ENCODE measurements at regions not wholly inside any gene's neighbourhood (a gene's known extent, or its start where the extent isn't known, plus 50 kb on each side); places are given as distances from the start of the nearest gene placed in this dataset.

GRCh38 chr10:83078645-83079044 lies 1060.7 kb upstream of the GHITM start:
- H3K9ac ChIP-seq (ENCODE audit: low read length in 5 of 5): no peak overlapping the region
- H3K27me3 ChIP-seq (ENCODE audit: control insufficient read depth in 5 of 5, insufficient read depth in 4 of 5, low read length in 5 of 5): no peaks in the 10 kb centered on the region
- no peaks in the 10 kb centered on the region for H3K36me3 ChIP-seq (ENCODE audit: control insufficient read depth in 5 of 5, insufficient read depth in 5 of 5, low read length in 5 of 5)
- no peaks in the 10 kb centered on the region for H3K4me1 ChIP-seq (ENCODE audit: control insufficient read depth in 5 of 5, insufficient read depth in 5 of 5, low read length in 5 of 5)
- no peak overlapping the region for H3K27ac ChIP-seq (ENCODE audit: low read depth, low read length)
- H3K9me3 ChIP-seq (ENCODE audit: control insufficient read depth in 5 of 5, low read length in 5 of 5): no peaks in the 10 kb centered on the region
- no peak overlapping the region for H3K4me3 ChIP-seq (ENCODE audit: low read depth in 1 of 5, low read length in 5 of 5)

DNA sequence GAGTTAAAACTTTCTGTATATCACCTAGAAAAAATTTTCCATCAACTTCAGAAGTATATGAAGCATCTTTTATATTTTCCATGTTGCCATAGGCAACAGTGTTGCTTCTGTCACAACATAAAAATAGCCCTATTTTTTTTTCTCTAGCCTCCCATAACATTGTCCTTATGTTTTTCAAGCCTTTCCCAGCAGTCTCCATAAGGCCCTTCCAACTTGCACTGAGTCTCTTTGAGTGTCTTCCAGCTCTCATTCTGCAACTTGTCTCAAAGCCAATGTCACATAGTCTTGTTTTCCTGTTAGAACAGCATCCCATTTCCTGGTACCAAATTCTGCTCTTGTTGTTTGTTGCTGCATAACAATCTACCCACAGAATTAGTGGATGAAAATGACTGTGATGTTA lies 1055.5 kb upstream of the GHITM start:
- Histone ChIP-seq H3K9ac (ENCODE audit: low read length in 5 of 5) (no peak overlapping the region), H3K4me1 (ENCODE audit: control insufficient read depth in 5 of 5, insufficient read depth in 5 of 5, low read length in 5 of 5) (no peaks in the 10 kb centered on the region), H3K27ac (ENCODE audit: low read depth, low read length) (no peak overlapping the region), H3K9me3 (ENCODE audit: control insufficient read depth in 5 of 5, low read length in 5 of 5) (no peaks in the 10 kb centered on the region), H3K27me3 (ENCODE audit: control insufficient read depth in 5 of 5, insufficient read depth in 4 of 5, low read length in 5 of 5) (no peaks in the 10 kb centered on the region), H3K4me3 (ENCODE audit: low read depth in 1 of 5, low read length in 5 of 5) (no peak overlapping the region), H3K36me3 (ENCODE audit: control insufficient read depth in 5 of 5, insufficient read depth in 5 of 5, low read length in 5 of 5) (no peaks in the 10 kb centered on the region)

DNA sequence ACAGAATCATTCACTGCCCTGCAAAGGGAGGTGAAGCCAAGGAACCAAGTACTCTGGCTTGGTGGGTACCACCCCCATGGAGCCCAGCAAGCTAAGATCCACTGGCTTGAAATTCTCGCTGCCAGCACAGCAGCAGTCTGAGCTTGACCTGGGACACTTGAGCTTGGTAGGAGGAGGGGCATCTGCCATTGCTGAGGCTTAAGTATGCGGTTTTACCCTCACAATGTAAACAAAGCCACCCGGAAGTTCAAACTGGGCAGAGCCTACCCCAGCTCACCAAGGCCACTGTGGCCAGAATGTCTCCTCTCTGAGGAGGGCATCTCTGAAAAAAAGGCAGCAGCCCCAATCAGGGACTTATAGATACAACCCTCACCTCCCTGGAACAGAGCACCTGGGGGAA lies 1050.0 kb upstream of the GHITM start:
- no peaks in the 10 kb centered on the region for H3K27me3 ChIP-seq (ENCODE audit: control insufficient read depth in 5 of 5, insufficient read depth in 4 of 5, low read length in 5 of 5)
- H3K9ac ChIP-seq (ENCODE audit: low read length in 5 of 5): no peak overlapping the region
- no peak overlapping the region for H3K27ac ChIP-seq (ENCODE audit: low read depth, low read length)
- H3K4me1 ChIP-seq (ENCODE audit: control insufficient read depth in 5 of 5, insufficient read depth in 5 of 5, low read length in 5 of 5): no peaks in the 10 kb centered on the region
- no peaks in the 10 kb centered on the region for H3K9me3 ChIP-seq (ENCODE audit: control insufficient read depth in 5 of 5, low read length in 5 of 5)
- no peaks in the 10 kb centered on the region for H3K36me3 ChIP-seq (ENCODE audit: control insufficient read depth in 5 of 5, insufficient read depth in 5 of 5, low read length in 5 of 5)
- H3K4me3 ChIP-seq (ENCODE audit: low read depth in 1 of 5, low read length in 5 of 5): no peak overlapping the region

GRCh38 chr10:83104616-83105015 lies 1034.7 kb upstream of the GHITM start:
- Histone ChIP-seq H3K4me1 (ENCODE audit: control insufficient read depth in 5 of 5, insufficient read depth in 5 of 5, low read length in 5 of 5) (no peaks in the 10 kb centered on the region), H3K9ac (ENCODE audit: low read length in 5 of 5) (no peak overlapping the region), H3K27ac (ENCODE audit: low read depth, low read length) (no peak overlapping the region), H3K36me3 (ENCODE audit: control insufficient read depth in 5 of 5, insufficient read depth in 5 of 5, low read length in 5 of 5) (no peaks in the 10 kb centered on the region), H3K27me3 (ENCODE audit: control insufficient read depth in 5 of 5, insufficient read depth in 4 of 5, low read length in 5 of 5) (no peaks in the 10 kb centered on the region), H3K4me3 (ENCODE audit: low read depth in 1 of 5, low read length in 5 of 5) (no peak overlapping the region), H3K9me3 (ENCODE audit: control insufficient read depth in 5 of 5, low read length in 5 of 5) (peaks cover 0 to 11% (median 0%) of the 10 kb centered on the region in 5 donors)

DNA sequence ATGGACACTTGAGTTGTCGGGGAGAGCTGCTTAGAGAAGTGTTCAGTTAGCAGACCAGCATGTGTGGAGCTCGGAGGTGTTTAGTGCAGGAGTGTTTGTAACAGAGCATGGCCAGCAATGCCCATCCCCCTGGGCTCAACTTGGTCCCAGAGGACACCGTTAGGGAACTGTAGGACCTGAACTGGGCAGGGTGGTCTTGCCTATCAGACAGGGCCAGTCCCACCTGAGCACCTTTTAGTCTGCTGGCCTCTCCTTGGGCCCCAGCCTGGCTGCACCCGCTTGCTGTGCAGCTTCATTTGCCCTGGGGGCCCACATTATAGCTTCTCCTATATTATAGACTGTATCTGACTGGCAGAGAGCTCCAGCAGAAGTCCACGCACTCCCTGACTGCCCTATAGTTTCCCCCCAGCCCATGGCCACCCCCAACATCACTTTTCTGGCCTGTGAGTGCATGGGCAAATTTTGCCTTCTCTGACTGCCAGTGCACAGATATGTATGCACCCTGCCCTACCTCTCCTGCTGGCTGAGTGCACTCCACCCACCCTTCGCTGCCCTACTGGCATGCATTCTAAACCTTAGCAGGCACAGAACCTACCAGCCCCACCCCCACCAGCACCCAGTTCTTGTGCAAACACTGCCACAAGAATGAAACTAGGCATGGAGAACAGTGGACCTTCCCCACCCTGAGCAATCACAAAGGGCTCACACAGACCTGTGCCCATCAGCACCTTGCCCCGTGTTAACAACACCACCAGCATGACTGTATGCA lies 1030.6 kb upstream of the GHITM start:
- H3K27ac ChIP-seq (ENCODE audit: low read depth, low read length): no peak overlapping the region
- H3K9me3 ChIP-seq (ENCODE audit: control insufficient read depth in 5 of 5, low read length in 5 of 5): peaks cover 4 to 19% (median 13%) of the 10 kb centered on the region in 5 donors
- H3K4me3 ChIP-seq (ENCODE audit: low read depth in 1 of 5, low read length in 5 of 5): no peak overlapping the region
- H3K36me3 ChIP-seq (ENCODE audit: control insufficient read depth in 5 of 5, insufficient read depth in 5 of 5, low read length in 5 of 5): no peaks in the 10 kb centered on the region
- no peaks in the 10 kb centered on the region for H3K4me1 ChIP-seq (ENCODE audit: control insufficient read depth in 5 of 5, insufficient read depth in 5 of 5, low read length in 5 of 5)
- H3K27me3 ChIP-seq (ENCODE audit: control insufficient read depth in 5 of 5, insufficient read depth in 4 of 5, low read length in 5 of 5): no peaks in the 10 kb centered on the region
- H3K9ac ChIP-seq (ENCODE audit: low read length in 5 of 5): no peak overlapping the region

DNA sequence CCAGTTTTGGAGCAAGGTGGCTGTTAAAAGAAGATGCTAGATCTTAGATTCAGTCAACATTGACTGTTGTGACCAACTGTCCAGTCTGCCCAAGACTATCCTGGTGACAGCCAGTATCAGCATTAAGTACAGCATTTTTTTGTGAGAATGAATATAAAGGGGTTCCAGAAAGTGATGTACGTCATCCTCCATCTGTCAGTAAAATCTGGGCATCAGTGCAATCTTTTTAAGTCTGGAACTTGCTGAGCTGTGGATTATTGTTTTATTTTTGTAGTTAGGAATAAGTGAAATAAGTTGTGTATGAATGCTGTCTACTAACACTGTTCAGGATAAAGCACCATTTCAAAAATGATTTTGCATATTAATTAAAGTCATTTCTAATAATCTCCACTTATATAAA lies 1020.0 kb upstream of the GHITM start:
- no peak overlapping the region for H3K4me3 ChIP-seq (ENCODE audit: low read depth in 1 of 5, low read length in 5 of 5)
- no peak overlapping the region for H3K9ac ChIP-seq (ENCODE audit: low read length in 5 of 5)
- H3K36me3 ChIP-seq (ENCODE audit: control insufficient read depth in 5 of 5, insufficient read depth in 5 of 5, low read length in 5 of 5): no peaks in the 10 kb centered on the region
- no peak overlapping the region for H3K27ac ChIP-seq (ENCODE audit: low read depth, low read length)
- H3K27me3 ChIP-seq (ENCODE audit: control insufficient read depth in 5 of 5, insufficient read depth in 4 of 5, low read length in 5 of 5): no peaks in the 10 kb centered on the region
- H3K9me3 ChIP-seq (ENCODE audit: control insufficient read depth in 5 of 5, low read length in 5 of 5): no peaks in the 10 kb centered on the region
- peaks cover 0 to 6% (median 0%) of the 10 kb centered on the region in 5 donors for H3K4me1 ChIP-seq (ENCODE audit: control insufficient read depth in 5 of 5, insufficient read depth in 5 of 5, low read length in 5 of 5)

- peaks cover 0 to 6% (median 0%) of the 10 kb centered on the region in 5 donors for H3K4me1 ChIP-seq (ENCODE audit: control insufficient read depth in 5 of 5, insufficient read depth in 5 of 5, low read length in 5 of 5)
- H3K9ac ChIP-seq (ENCODE audit: low read length in 5 of 5): no peak overlapping the region
- H3K4me3 ChIP-seq (ENCODE audit: low read depth in 1 of 5, low read length in 5 of 5): no peak overlapping the region
- no peaks in the 10 kb centered on the region for H3K9me3 ChIP-seq (ENCODE audit: control insufficient read depth in 5 of 5, low read length in 5 of 5)
- no peaks in the 10 kb centered on the region for H3K36me3 ChIP-seq (ENCODE audit: control insufficient read depth in 5 of 5, insufficient read depth in 5 of 5, low read length in 5 of 5)
- H3K27me3 ChIP-seq (ENCODE audit: control insufficient read depth in 5 of 5, insufficient read depth in 4 of 5, low read length in 5 of 5): no peaks in the 10 kb centered on the region
- H3K27ac ChIP-seq (ENCODE audit: low read depth, low read length): no peak overlapping the region
Measured at GRCh38 chr10:83122336-83122735, 1017.0 kb upstream of the GHITM start.

GRCh38 chr10:83127942-83128575 lies 1011.2 kb upstream of the GHITM start:
- Histone ChIP-seq H3K4me1 (ENCODE audit: control insufficient read depth in 5 of 5, insufficient read depth in 5 of 5, low read length in 5 of 5) (no peaks in the 10 kb centered on the region), H3K9ac (ENCODE audit: low read length in 5 of 5) (no peak overlapping the region), H3K4me3 (ENCODE audit: low read depth in 1 of 5, low read length in 5 of 5) (no peak overlapping the region), H3K36me3 (ENCODE audit: control insufficient read depth in 5 of 5, insufficient read depth in 5 of 5, low read length in 5 of 5) (no peaks in the 10 kb centered on the region), H3K9me3 (ENCODE audit: control insufficient read depth in 5 of 5, low read length in 5 of 5) (no peaks in the 10 kb centered on the region), H3K27me3 (ENCODE audit: control insufficient read depth in 5 of 5, insufficient read depth in 4 of 5, low read length in 5 of 5) (no peaks in the 10 kb centered on the region), H3K27ac (ENCODE audit: low read depth, low read length) (no peak overlapping the region)

DNA sequence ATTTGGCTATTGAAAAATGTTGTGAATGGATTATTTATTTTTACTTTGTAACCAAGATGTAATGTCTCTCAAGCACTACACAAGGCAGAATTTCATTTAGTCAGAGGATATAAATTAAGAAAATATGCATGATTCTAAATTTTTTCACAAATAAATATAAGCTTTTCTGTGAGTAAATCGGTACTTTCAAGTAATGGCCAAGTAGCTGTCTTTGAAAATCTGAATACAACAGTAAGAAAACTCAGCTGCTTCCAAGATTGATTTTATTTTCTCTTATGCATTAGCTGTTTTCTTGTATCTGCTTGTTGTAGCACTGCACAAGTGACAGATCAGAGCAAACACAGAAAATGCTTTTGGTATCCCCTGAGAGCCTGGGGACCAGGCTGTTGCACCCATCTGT lies 998.5 kb upstream of the GHITM start:
- Histone ChIP-seq H3K27ac (ENCODE audit: low read depth, low read length) (no peak overlapping the region), H3K27me3 (ENCODE audit: control insufficient read depth in 5 of 5, insufficient read depth in 4 of 5, low read length in 5 of 5) (no peaks in the 10 kb centered on the region), H3K9ac (ENCODE audit: low read length in 5 of 5) (no peak overlapping the region), H3K4me1 (ENCODE audit: control insufficient read depth in 5 of 5, insufficient read depth in 5 of 5, low read length in 5 of 5) (peaks cover 0 to 8% (median 0%) of the 10 kb centered on the region in 5 donors), H3K4me3 (ENCODE audit: low read depth in 1 of 5, low read length in 5 of 5) (no peak overlapping the region), H3K36me3 (ENCODE audit: control insufficient read depth in 5 of 5, insufficient read depth in 5 of 5, low read length in 5 of 5) (no peaks in the 10 kb centered on the region), H3K9me3 (ENCODE audit: control insufficient read depth in 5 of 5, low read length in 5 of 5) (no peaks in the 10 kb centered on the region)

DNA sequence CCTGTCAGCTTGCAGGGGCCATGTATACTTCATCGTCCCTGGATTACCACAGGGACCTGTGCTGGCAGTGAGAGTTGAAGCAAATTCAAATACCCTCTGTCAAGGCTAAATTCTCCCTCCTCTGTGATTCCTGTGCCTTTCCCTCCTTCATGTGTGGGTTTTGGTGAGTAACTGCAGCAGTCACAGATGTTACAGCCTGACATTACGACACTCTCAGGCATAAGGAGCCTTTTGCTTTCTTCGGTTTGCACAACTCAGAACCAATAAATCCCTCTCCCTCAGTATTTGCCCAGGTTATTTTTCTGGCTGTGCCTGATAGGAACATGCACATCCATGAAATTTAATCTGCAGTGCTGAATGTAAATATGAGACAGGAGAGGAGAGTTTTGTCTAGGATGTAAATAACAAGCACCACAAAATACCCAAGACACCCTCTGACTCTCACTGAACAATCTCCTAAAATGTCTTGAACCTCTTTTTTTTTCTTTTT lies 997.2 kb upstream of the GHITM start:
- Histone ChIP-seq H3K9me3 (ENCODE audit: control insufficient read depth in 5 of 5, low read length in 5 of 5) (no peaks in the 10 kb centered on the region), H3K27me3 (ENCODE audit: control insufficient read depth in 5 of 5, insufficient read depth in 4 of 5, low read length in 5 of 5) (no peaks in the 10 kb centered on the region), H3K36me3 (ENCODE audit: control insufficient read depth in 5 of 5, insufficient read depth in 5 of 5, low read length in 5 of 5) (no peaks in the 10 kb centered on the region), H3K9ac (ENCODE audit: low read length in 5 of 5) (no peak overlapping the region), H3K4me3 (ENCODE audit: low read depth in 1 of 5, low read length in 5 of 5) (no peak overlapping the region), H3K27ac (ENCODE audit: low read depth, low read length) (no peak overlapping the region), H3K4me1 (ENCODE audit: control insufficient read depth in 5 of 5, insufficient read depth in 5 of 5, low read length in 5 of 5) (peaks cover 0 to 8% (median 0%) of the 10 kb centered on the region in 5 donors)

Measured in subcutaneous abdominal adipose tissue (tissue), 5 donors.